A673 (cell line): ENCODE measurements at regions not wholly inside any gene's neighbourhood (a gene's known extent, or its start where the extent isn't known, plus 50 kb on each side); places are given as distances from the start of the nearest gene placed in this dataset.

ENCODE experiments used
- BruUV-seq: library from RNA; stranded (reverse); fragments of 400-500 nt; replicated peaks from 2 replicates; lab custom pipeline; 2021; lab: Mats Ljungman, UMichigan
- CTCF ChIA-PET: fragments of 300-600 bp; sonication (Branson Sonifier 250); formaldehyde crosslinking; loops from one replicate; lab custom pipeline; 2022; ENCODE audit warnings: antibody characterized with exemption; lab: Charles Lee
- POLR2A ChIA-PET: fragments of 300-600 bp; sonication (Branson Sonifier 250); formaldehyde crosslinking; loops from one replicate; lab custom pipeline; 2022; ENCODE audit warnings: antibody characterized with exemption; ENCODE audit not compliant: low non-redundant PET; lab: Charles Lee
- DNase-seq: peaks from one replicate; pipeline ENCODE4 v3.0.0-alpha.2; 2015; ENCODE audit warnings: low spot score
- H3K27ac ChIP-seq: fragments of 200-600 bp; sonication (generic); 2 replicates; pipeline ENCODE4 v1.5.1; 2016; ENCODE audit warnings: mixed run types, low read depth, mild to moderate bottlenecking, mixed read lengths, antibody characterized with exemption, low read length; ENCODE audit not compliant: poor library complexity, severe bottlenecking
- H3K27me3 ChIP-seq: fragments of 200-600 bp; sonication (generic); replicated peaks from 2 replicates; pipeline ENCODE4 v1.6.1; 2017; ENCODE audit warnings: mixed run types, low read depth, mild to moderate bottlenecking, mixed read lengths, antibody characterized with exemption, low read length; ENCODE audit not compliant: insufficient read depth, poor library complexity
- H3K36me3 ChIP-seq: fragments of 200-600 bp; sonication (generic); 2 replicates; pipeline ENCODE4 v1.6.1; 2016; ENCODE audit warnings: mixed run types, mild to moderate bottlenecking, mixed read lengths, antibody characterized with exemption, low read length; ENCODE audit not compliant: insufficient read depth, poor library complexity, severe bottlenecking
- H3K4me1 ChIP-seq: fragments of 200-600 bp; sonication (generic); 2 replicates; pipeline ENCODE4 v1.6.1; 2017; ENCODE audit warnings: mixed run types, mild to moderate bottlenecking, mixed read lengths, antibody characterized with exemption, low read length; ENCODE audit not compliant: insufficient read depth, poor library complexity, severe bottlenecking
- H3K4me3 ChIP-seq: fragments of 200-600 bp; sonication (generic); 2 replicates; pipeline ENCODE4 v1.5.1; 2016; ENCODE audit warnings: low read depth, mixed run types, mild to moderate bottlenecking, mixed read lengths, low read length; ENCODE audit not compliant: poor library complexity, severe bottlenecking
- H3K9me3 ChIP-seq: fragments of 200-600 bp; sonication (generic); 2 replicates; pipeline ENCODE4 v1.6.1; 2016; ENCODE audit warnings: mixed run types, low read depth, mild to moderate bottlenecking, mixed read lengths, antibody characterized with exemption, low read length; ENCODE audit not compliant: poor library complexity, severe bottlenecking
- EZH2 ChIP-seq: fragments of 200-600 bp; sonication (generic); IDR thresholded peaks from 2 replicates; pipeline ENCODE4 v1.6.1; 2017; ENCODE audit warnings: borderline replicate concordance, low read depth, mild to moderate bottlenecking, mixed read lengths, antibody characterized with exemption, low read length; ENCODE audit not compliant: poor library complexity, severe bottlenecking
- intact Hi-C: fragments of 100-400 bp; cut with micrococcal nuclease; formaldehyde crosslinking; loops from one replicate; pipeline ENCODE4 v1.10.0; 2022; ENCODE audit not compliant: unreplicated experiment
- TF ChIP-seq, protein P1 (sequence below): fragments of 300-800, 200-600 bp; sonication (generic); conservative IDR thresholded peaks from 2 replicates; pipeline ENCODE4 v1.5.1; 2017; ENCODE audit warnings: low read depth, mild to moderate bottlenecking, antibody characterized with exemption, low read length, moderate library complexity, mixed read lengths

DNA sequence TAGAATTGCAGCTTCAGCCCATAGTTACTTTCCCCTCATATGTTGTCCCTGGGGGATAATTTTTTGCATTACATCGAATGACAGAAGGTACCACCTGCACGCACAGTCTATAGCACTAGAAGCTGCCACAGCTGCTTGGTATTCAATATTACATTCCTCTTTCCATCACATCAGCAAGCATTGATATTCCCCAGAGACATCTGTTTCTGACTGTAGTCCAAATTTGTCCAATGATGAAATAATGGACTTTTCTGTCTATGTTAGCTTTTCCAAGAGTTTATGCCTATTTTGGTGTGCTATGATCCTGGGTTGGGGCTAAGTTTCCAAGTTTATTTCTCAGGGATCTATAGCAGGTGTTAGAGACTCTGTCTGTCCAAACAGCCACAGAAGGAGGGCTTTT is 335.4 kb downstream of the LRIG3 start:
- TF ChIP-seq EZH2, result no peak
- TF ChIP-seq, protein P1, sequence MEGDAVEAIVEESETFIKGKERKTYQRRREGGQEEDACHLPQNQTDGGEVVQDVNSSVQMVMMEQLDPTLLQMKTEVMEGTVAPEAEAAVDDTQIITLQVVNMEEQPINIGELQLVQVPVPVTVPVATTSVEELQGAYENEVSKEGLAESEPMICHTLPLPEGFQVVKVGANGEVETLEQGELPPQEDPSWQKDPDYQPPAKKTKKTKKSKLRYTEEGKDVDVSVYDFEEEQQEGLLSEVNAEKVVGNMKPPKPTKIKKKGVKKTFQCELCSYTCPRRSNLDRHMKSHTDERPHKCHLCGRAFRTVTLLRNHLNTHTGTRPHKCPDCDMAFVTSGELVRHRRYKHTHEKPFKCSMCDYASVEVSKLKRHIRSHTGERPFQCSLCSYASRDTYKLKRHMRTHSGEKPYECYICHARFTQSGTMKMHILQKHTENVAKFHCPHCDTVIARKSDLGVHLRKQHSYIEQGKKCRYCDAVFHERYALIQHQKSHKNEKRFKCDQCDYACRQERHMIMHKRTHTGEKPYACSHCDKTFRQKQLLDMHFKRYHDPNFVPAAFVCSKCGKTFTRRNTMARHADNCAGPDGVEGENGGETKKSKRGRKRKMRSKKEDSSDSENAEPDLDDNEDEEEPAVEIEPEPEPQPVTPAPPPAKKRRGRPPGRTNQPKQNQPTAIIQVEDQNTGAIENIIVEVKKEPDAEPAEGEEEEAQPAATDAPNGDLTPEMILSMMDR, result no peak
- CTCF ChIA-PET, result no interaction called here
- H3K9me3 ChIP-seq, result no peaks in the 10 kb centered on the region
- no peaks in the 10 kb centered on the region for H3K36me3 ChIP-seq
- no peak overlapping the region for H3K27ac ChIP-seq
- no peak for DNase-seq
- BruUV-seq, result no TSS peak
- POLR2A ChIA-PET, result no interaction called here
- intact Hi-C loops, result no loop called here
- no peaks in the 10 kb centered on the region for H3K4me1 ChIP-seq
- no peak overlapping the region for H3K4me3 ChIP-seq
- H3K27me3 ChIP-seq, result no peaks in the 10 kb centered on the region

DNA sequence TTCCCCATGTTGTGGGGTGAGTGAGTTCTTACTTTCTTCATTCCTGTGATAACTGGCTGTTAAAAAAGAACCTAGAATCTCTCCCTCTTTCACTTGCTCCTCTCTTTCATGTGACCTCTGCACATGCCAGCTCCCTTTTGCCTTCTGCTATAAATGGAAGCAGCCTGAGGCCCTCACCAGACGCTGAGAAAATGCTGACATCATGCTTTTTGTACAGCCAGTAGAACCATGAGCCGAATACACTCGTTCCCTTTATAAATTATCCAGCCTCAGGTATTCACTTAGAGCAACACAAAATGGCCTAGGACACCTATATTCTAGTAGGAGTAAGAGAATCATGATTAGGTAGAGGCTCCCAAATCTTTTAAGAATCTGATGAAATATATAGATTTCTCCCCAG is 333.5 kb downstream of the LRIG3 start:
- Histone ChIP-seq H3K4me3 (no peak overlapping the region), H3K27me3 (no peaks in the 10 kb centered on the region), H3K27ac (no peak overlapping the region), H3K36me3 (no peaks in the 10 kb centered on the region), H3K9me3 (no peaks in the 10 kb centered on the region), H3K4me1 (no peaks in the 10 kb centered on the region)
- CTCF ChIA-PET, result no interaction called here
- TF ChIP-seq, protein P1, result no peak
- no peak for TF ChIP-seq EZH2
- no peak for DNase-seq
- POLR2A ChIA-PET, result no interaction called here
- no TSS peak for BruUV-seq
- intact Hi-C loops, result no loop called here

DNA sequence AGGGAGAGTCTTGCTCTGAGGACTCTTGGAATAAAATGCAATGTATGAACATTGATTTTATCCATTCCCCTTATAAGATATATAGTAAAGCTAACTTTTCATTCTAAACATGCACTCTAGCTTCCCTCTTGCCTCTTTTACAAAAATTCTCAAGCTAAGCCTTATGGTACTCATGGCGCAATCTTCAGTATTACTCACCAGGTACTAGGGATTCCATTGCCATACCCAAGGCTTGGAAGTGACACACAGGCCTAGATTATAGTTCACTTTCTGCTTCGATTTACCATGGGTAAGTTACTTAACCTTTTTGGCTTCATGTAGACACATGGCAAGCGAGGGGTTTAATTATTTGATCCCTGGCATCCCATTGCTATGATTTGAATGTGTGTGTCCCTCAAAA is 331.5 kb downstream of the LRIG3 start:
- Histone ChIP-seq H3K4me3 (no peak overlapping the region), H3K9me3 (no peaks in the 10 kb centered on the region), H3K4me1 (no peaks in the 10 kb centered on the region), H3K27me3 (no peaks in the 10 kb centered on the region), H3K36me3 (no peaks in the 10 kb centered on the region), H3K27ac (no peak overlapping the region)
- no peak for DNase-seq
- CTCF ChIA-PET, result no interaction called here
- TF ChIP-seq EZH2, result no peak
- TF ChIP-seq, protein P1, result no peak
- POLR2A ChIA-PET, result no interaction called here
- intact Hi-C loops, result no loop called here
- BruUV-seq, result no TSS peak
